ENCODE measurements at regions not wholly inside any gene's neighbourhood (a gene's known extent, or its start where the extent isn't known, plus 50 kb on each side); places are given as distances from the start of the nearest gene placed in this dataset.
A peak's percentile ranks its signal among the peaks of the same experiment; 100 is the strongest.

DNA sequence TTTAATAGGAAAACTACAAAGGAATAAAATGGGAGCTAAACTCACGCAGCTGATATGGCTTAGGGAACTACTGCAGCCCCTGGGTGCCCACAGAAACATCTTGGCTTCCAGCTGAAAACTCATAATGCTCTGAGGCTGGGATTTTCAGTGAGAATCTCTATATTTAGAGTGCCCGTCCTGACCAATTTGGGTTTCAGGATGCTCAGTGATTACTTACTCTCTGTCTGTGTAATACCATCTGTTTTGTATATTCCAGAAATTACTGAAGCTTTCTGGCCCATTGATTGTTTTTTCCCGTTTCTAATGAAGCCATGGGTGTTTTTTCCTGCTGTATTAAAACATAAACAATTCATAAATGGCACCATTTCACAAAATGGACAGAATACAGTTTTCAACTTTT is 50.6 kb upstream of the ZNF385D start:
- ATAC-seq (no peak), DNase-seq (no peak)
- intact Hi-C loops (cut with micrococcal nuclease) = no loop called here

DNA sequence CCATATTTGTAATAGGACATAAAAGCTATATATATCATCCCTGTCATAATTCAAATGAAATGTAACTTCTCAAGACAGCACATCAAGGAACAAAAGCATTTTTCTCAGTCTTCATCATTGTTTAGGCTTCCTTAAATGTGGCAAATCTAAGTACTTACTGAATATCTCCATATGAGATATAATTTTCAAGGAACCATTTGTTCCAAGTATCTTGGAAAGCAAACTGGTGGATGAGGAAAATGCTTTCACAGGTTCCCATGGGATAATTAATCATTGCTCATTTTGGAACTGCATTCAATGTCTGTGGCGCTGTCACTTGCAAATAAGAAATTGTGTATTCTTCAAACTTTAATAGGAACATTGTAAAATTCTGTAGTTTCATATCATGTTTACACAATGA is 52.6 kb upstream of the ZNF385D start:
- intact Hi-C loops (cut with micrococcal nuclease) = no loop called here
- DNase-seq (no peak), ATAC-seq (peak; percentile 78)

DNA sequence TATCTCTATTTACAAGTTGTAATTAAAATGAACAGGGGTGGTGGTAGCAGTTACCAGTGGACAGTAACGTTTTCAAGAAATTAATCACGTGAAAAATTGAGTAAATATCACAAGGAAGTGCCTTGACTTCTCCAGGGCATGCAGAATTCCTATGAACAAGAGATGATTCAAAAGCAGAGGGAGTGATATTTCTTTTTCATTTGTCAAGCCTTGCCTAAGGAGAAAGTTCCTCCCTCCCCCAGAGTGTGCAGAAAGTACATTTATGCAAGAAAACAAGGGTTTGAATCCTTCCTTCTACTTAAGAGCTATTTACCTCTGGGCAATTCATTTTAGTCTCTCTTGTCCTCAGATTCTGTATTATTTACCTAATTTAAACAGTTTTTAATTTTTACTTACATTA is 53.3 kb upstream of the ZNF385D start:
- intact Hi-C loops (cut with micrococcal nuclease) = no loop called here
- ATAC-seq (no peak), DNase-seq (no peak)

DNA sequence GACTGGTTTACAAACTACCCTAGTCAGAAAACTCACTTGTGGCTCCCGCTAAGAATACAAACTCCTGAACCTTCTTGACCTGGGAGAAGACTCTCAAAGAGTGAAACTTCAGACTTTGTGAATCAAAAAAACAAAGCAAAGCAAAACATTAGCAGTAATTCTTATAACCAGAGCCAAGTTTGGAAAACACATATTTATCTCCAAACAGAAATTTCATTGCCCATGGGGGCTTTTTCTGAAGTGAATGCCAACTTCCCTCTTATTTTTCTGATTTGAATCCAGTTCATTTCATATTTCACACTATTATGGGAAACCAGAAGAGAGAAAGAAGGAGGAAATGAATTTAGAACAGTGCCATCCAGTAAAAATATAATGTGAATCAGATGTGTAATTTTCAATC is 55.7 kb upstream of the ZNF385D start:
- no peak for ATAC-seq
- DNase-seq = no peak

GRCh38 chr3:21825684-21826083 is 74.7 kb upstream of the ZNF385D start:
- ATAC-seq (no peak), DNase-seq (no peak)
- intact Hi-C loops (cut with micrococcal nuclease) = no loop called here

More for the DNA sequence above, 55.7 kb upstream of the ZNF385D start:
- intact Hi-C loops (cut with micrococcal nuclease) = no loop called here

GRCh38 chr3:21826416-21826815 is 75.4 kb upstream of the ZNF385D start:
- no peak for DNase-seq
- no peak for ATAC-seq
- intact Hi-C loops (cut with micrococcal nuclease) = no loop called here

- DNase-seq = no peak
- intact Hi-C loops (cut with micrococcal nuclease) = no loop called here
- ATAC-seq = no peak
These were observed 79.5 kb upstream of the ZNF385D start for GRCh38 chr3:21830541-21830940.

- intact Hi-C loops (cut with micrococcal nuclease) = loop anchor here (5.0 kb wide), 1 partner anchor 83 kb away; the partner anchor contains the start of gene ZNF385D
- DNase-seq (no peak), ATAC-seq (no peak)
These were observed 84.3 kb upstream of the ZNF385D start for GRCh38 chr3:21835264-21835663.

- intact Hi-C loops (cut with micrococcal nuclease) = loop anchor here (5.0 kb wide), 1 partner anchor 84 kb away; the partner anchor contains the start of gene ZNF385D
- ATAC-seq (no peak), DNase-seq (no peak)
These were observed 85.2 kb upstream of the ZNF385D start for GRCh38 chr3:21836227-21836626.

DNA sequence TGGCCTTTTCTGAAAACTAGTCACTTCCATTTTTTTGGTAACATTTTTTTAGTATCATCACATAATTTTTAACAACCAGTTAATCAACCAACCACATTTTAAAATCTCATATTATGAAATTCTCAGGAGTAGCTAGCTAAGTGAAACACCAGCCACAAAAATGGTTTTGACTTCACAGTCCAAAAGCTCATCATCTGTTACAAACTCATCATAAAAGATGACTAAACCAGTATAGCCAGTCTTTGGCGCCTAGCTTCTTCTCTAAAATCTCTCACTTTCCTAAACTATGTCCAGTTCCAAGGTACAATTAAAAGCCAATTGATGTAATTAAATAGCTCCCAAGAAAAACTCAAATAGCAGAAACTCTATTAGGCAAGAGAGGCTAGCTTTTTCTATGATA is 88.2 kb upstream of the ZNF385D start:
- ATAC-seq (no peak), DNase-seq (no peak)
- intact Hi-C loops (cut with micrococcal nuclease) = loop anchor here (5.0 kb wide), 1 partner anchor 87 kb away; the partner anchor contains the start of gene ZNF385D

DNA sequence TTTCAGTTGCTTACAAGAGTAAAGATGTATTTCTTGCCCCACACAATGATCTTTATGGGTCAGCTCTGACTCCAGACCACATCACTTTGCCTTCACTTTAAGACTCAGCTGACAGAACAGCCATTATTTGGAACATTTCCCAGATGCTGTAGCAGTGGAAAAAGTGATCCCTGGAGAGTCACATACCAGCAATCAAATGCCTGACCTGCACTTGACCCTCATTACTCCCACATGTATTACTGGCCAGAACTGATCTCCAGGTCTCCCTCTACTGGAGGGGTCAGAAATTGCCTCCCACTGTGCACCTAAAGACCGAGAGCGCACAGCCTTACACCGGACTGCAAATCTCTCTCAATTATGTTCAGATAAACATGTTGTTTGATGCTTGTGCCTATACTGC is 88.6 kb upstream of the ZNF385D start:
- ATAC-seq = peak; percentile 94
- intact Hi-C loops (cut with micrococcal nuclease) = loop anchor here (5.0 kb wide), 1 partner anchor 87 kb away; the partner anchor contains the start of gene ZNF385D
- DNase-seq = no peak

DNA sequence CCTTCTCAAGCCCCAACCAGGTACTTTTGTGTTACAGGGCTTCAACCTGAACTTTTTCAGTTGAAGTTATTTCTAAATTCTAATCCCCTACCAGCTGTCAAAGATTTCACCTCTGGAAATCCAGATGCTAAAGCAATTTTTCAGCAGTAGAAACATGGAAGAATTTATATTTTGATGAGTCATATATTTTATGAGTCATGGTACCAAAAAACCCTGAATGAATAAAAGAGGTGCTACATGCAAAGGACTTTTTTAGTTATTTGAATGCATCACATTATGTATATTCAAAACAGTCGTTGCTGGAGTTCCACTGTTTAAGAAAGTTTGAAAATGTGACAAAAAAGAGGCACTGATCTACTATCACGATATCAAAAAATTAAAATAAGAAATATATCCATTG is 96.0 kb upstream of the ZNF385D start:
- DNase-seq (no peak), ATAC-seq (no peak)
- intact Hi-C loops (cut with micrococcal nuclease) = no loop called here

DNA sequence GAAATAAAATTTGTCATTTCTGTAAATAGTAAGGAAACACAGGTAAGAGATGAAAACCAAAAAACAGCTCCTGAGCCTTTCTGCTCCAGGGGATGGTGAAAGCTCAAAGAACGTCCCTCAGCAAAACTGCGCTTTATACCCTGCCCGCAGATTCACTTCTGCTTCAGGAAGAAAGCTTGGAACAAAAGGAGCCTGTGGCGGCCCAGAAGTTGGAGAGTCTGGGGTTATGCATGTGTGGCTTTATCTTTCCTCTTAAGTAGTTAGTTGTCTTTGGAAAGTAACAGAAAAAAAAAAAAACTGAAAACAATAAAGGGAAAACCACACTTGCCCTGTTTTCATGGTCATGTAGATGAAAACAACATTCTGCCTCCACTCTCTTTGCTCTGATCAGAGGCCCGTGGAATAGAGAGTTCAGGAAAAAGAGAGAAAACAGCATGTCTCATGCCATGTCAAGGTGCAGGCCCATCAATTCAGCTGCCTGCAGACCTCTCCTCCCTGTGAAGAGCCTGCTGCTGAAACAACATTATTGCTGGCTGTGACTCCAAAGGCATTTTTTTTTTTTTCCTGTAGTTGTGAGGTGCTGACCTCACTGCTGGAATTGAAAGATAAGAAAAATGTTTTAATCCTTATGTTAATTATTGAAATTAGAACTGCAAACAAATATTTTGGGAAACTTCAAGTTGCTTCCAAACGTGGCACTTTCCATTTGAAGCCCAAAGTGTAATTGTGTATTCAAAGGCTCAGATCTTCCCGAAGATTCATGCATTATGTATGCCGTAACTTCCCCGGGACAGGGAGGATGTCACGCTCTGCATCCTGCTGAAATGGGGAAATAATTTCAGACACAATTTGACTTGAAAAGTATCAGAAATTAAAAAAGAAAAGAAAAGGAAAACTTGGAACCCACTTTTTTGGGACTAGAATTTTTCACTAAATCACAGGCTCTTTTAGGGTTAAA is 108.4 kb upstream of the ZNF385D start:
- intact Hi-C loops (cut with micrococcal nuclease) = no loop called here
- DNase-seq (no peak), ATAC-seq (no peak)

- no peak for ATAC-seq
- intact Hi-C loops (cut with micrococcal nuclease) = no loop called here
- DNase-seq = no peak
These were observed 109.1 kb upstream of the ZNF385D start for GRCh38 chr3:21860082-21860475.

GRCh38 chr3:21860657-21861056 is 109.6 kb upstream of the ZNF385D start:
- no peak for ATAC-seq
- intact Hi-C loops (cut with micrococcal nuclease) = no loop called here
- no peak for DNase-seq

- intact Hi-C loops (cut with micrococcal nuclease) = no loop called here
- ATAC-seq (no peak), DNase-seq (no peak)
These were observed 125.8 kb upstream of the ZNF385D start for GRCh38 chr3:21876782-21877181.

DNA sequence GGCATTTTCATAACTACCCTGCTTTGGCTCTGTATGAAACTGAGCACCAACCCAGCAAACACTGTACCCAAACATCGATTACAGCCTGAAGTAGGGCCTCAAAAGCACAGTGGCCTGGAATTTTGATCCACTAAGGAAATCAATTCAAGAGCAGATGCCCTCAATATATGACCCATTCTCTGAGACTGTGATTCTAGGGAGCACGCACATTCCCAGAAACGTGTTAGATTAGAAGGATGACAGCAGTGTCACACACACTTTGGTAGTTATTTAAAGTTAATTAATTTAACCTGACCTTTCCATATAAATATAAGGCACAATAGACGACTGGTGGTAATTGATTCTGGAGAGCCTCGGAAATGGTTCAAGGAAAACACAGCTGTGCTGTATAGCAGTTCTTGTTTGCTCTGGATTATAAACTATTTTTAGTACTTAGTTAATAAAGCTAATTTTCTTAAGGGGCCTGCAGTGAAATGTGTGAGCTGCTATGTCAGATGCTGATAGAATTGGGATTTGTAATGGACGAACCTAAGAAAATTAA is 126.3 kb upstream of the ZNF385D start:
- ATAC-seq = no peak
- intact Hi-C loops (cut with micrococcal nuclease) = no loop called here
- no peak for DNase-seq

- no peak for ATAC-seq
- intact Hi-C loops (cut with micrococcal nuclease) = no loop called here
These were observed 128.3 kb upstream of the ZNF385D start for GRCh38 chr3:21879184-21879886.

GRCh38 chr3:21888656-21889055 is 137.6 kb upstream of the ZNF385D start:
- intact Hi-C loops (cut with micrococcal nuclease) = no loop called here

More at GRCh38 chr3:21879184-21879886, 128.3 kb upstream of the ZNF385D start:
- DNase-seq = no peak

GRCh38 chr3:21889166-21889565 is 138.2 kb upstream of the ZNF385D start:
- intact Hi-C loops (cut with micrococcal nuclease) = no loop called here
- ATAC-seq (no peak), DNase-seq (no peak)

More at GRCh38 chr3:21888656-21889055, 137.6 kb upstream of the ZNF385D start:
- DNase-seq (no peak), ATAC-seq (no peak)
